Right atrium auricular region (tissue), 2 donors: ENCODE measurements at regions not wholly inside any gene's neighbourhood (a gene's known extent, or its start where the extent isn't known, plus 50 kb on each side); places are given as distances from the start of the nearest gene placed in this dataset.

Experiments used
- DNase-seq: peaks from one replicate; pipeline ENCODE4 v3.0.0-alpha.2; 2019; ENCODE audit warnings: low spot score
- H3K27ac ChIP-seq, 2 donors: fragments of 200-600 bp; sonication (generic); 1 replicate in 1 of 2; 2 replicates in 1 of 2; pipeline ENCODE4 v1.5.1; 2016 to 2019
- H3K27me3 ChIP-seq, 2 donors: fragments of 200-600 bp; sonication (generic); one replicate each; pipeline versions ENCODE4 v1.5.1 to v1.6.0; 2017 to 2019
- H3K36me3 ChIP-seq: fragments of 200-600 bp; sonication (generic); one replicate; pipeline ENCODE4 v1.5.1; 2016
- H3K4me1 ChIP-seq, 2 donors: fragments of 200-600 bp; sonication (generic); one replicate each; pipeline versions ENCODE4 v1.5.1 to v1.6.0; 2017 to 2019
- H3K4me3 ChIP-seq, 2 donors: fragments of 200-600 bp; sonication (generic); 1 replicate in 1 of 2; 2 replicates in 1 of 2; pipeline ENCODE4 v1.5.1; 2017 to 2019; ENCODE audit warnings: mild to moderate bottlenecking in 1 of 2, moderate library complexity in 1 of 2
- H3K9me3 ChIP-seq, 2 donors: fragments of 200-600 bp; sonication (generic); one replicate each; pipeline ENCODE4 v1.5.1; 2019
- TF ChIP-seq, protein P1 (sequence below), 2 donors: fragments of 200-600 bp; sonication (generic); IDR thresholded peaks; one replicate each; pipeline ENCODE4 v1.5.1; 2019; ENCODE audit warnings: antibody characterized with exemption in 2 of 2

DNA sequence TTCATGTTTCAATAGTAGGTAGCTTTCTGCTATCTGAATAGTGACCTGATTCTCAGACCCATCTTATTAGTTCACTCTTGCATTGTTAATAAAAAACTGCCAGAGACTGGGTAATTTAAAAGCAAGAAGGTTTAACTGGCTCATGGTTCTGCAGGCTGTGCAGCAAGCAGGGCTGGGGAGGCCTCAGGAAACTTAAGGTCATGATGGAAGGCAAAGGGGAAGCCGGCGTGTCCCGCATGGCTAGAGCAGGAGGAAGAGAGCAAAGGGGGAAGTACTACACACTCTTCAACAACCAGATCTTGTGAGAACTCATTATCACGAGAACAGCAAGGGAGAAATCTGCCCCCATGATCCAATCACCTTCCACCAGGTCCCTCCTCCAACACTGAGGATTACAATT is 185.2 kb upstream of the PITRM1 start:
- DNase-seq: no peak
- H3K27ac ChIP-seq: no peak overlapping the region
- H3K9me3 ChIP-seq: peaks cover 0 to 7% of the 10 kb centered on the region in 2 donors
- H3K4me1 ChIP-seq: peaks cover 0 to 9% of the 10 kb centered on the region in 2 donors
- TF ChIP-seq, protein P1, sequence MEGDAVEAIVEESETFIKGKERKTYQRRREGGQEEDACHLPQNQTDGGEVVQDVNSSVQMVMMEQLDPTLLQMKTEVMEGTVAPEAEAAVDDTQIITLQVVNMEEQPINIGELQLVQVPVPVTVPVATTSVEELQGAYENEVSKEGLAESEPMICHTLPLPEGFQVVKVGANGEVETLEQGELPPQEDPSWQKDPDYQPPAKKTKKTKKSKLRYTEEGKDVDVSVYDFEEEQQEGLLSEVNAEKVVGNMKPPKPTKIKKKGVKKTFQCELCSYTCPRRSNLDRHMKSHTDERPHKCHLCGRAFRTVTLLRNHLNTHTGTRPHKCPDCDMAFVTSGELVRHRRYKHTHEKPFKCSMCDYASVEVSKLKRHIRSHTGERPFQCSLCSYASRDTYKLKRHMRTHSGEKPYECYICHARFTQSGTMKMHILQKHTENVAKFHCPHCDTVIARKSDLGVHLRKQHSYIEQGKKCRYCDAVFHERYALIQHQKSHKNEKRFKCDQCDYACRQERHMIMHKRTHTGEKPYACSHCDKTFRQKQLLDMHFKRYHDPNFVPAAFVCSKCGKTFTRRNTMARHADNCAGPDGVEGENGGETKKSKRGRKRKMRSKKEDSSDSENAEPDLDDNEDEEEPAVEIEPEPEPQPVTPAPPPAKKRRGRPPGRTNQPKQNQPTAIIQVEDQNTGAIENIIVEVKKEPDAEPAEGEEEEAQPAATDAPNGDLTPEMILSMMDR (IDR thresholded peaks at IDR 0.05): no peak
- no peaks in the 10 kb centered on the region for H3K36me3 ChIP-seq
- H3K27me3 ChIP-seq: no peaks in the 10 kb centered on the region
- no peak overlapping the region for H3K4me3 ChIP-seq

DNA sequence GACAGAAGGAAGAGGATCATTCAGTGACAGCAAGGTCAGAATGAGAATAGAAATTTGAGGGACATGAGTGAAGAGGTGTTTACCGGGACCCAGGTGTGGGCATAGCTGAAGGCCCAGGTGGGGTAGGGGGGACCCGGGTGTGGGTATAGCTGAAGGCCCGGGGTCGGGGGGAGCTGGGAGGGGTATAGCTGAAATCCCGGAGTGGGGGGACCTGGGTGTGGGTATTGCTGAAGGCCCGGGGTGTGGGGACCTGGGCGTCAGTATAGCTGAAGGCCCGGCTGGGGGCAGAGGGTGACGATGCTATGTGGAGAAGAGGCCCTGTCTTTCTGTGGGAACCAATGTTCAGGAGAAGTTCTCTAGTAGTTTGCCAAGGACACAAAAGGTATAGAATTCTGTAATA is 183.0 kb upstream of the PITRM1 start:
- Histone ChIP-seq H3K9me3 (no peaks in the 10 kb centered on the region), H3K27ac (no peak overlapping the region), H3K27me3 (no peaks in the 10 kb centered on the region), H3K4me1 (peaks cover 0 to 9% of the 10 kb centered on the region in 2 donors), H3K36me3 (no peaks in the 10 kb centered on the region), H3K4me3 (no peak overlapping the region)
- no peak for DNase-seq
- TF ChIP-seq, protein P1 (IDR thresholded peaks at IDR 0.05): no peak

- TF ChIP-seq, protein P1 (IDR thresholded peaks at IDR 0.05): no peak
- Histone ChIP-seq H3K9me3 (no peaks in the 10 kb centered on the region), H3K27me3 (no peaks in the 10 kb centered on the region), H3K27ac (no peak overlapping the region), H3K36me3 (no peaks in the 10 kb centered on the region), H3K4me3 (no peak overlapping the region), H3K4me1 (peaks cover 0 to 9% of the 10 kb centered on the region in 2 donors)
- DNase-seq: no peak
These were observed 181.8 kb upstream of the PITRM1 start for GRCh38 chr10:3354174-3354900.

- no peak overlapping the region for H3K4me3 ChIP-seq
- H3K9me3 ChIP-seq: no peaks in the 10 kb centered on the region
- DNase-seq: no peak
- TF ChIP-seq, protein P1 (IDR thresholded peaks at IDR 0.05): no peak
- no peaks in the 10 kb centered on the region for H3K36me3 ChIP-seq
- no peaks in the 10 kb centered on the region for H3K27me3 ChIP-seq
- H3K4me1 ChIP-seq: peaks cover 0 to 9% of the 10 kb centered on the region in 2 donors
- H3K27ac ChIP-seq: no peak overlapping the region
These were observed 180.7 kb upstream of the PITRM1 start for GRCh38 chr10:3353235-3353634.

DNA sequence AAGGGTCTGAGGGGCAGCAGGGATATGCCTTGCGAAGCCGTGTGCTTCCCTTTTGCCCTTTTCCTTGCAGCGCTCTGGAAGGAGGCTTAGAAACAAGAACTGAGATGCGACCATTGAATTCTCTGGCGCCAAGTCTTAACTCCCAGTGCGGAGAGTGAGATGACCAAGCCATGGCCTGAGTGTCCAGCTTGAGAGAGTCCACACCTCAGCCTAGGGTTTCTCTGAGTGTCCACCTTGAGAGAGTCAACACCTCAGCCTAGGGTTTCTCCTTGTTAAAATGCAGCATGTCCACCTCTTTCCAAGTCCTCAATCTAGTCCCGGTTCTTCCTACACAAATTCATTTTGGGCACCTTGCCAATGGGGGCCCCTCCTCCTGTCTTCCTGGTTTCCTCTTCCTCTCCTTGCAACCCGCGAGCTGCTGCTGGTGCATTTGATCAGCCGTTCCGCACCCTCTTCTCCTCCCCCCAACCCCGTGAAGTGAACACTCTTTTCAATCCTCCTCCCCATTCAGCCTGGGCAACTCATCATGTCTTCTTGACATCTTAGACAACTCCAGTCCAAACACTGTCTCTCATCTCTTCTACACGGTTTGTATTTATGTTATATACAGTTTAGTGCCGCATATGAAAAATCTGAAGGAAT is 178.2 kb upstream of the PITRM1 start:
- TF ChIP-seq, protein P1 (IDR thresholded peaks at IDR 0.05): no peak
- no peak for DNase-seq
- H3K9me3 ChIP-seq: no peaks in the 10 kb centered on the region
- H3K4me3 ChIP-seq: no peak overlapping the region
- H3K36me3 ChIP-seq: no peaks in the 10 kb centered on the region
- H3K27me3 ChIP-seq: no peaks in the 10 kb centered on the region
- H3K27ac ChIP-seq: no peak overlapping the region
- H3K4me1 ChIP-seq: peaks cover 0 to 9% of the 10 kb centered on the region in 2 donors
